HG02943 (cell line): ENCODE measurements at regions not wholly inside any gene's neighbourhood (a gene's known extent, or its start where the extent isn't known, plus 50 kb on each side); places are given as distances from the start of the nearest gene placed in this dataset.

Experiments
- ATAC-seq: cut with Tn5 transposase; IDR thresholded peaks from one replicate; pipeline ENCODE4 v1.9.1; 2021; ENCODE audit warnings: mild to moderate bottlenecking, low read depth, moderate library complexity; ENCODE audit not compliant: unreplicated experiment

- ATAC-seq = no peak
Observed at GRCh38 chr9:105912157-105912862, 218.0 kb downstream of the TMEM38B start.

DNA sequence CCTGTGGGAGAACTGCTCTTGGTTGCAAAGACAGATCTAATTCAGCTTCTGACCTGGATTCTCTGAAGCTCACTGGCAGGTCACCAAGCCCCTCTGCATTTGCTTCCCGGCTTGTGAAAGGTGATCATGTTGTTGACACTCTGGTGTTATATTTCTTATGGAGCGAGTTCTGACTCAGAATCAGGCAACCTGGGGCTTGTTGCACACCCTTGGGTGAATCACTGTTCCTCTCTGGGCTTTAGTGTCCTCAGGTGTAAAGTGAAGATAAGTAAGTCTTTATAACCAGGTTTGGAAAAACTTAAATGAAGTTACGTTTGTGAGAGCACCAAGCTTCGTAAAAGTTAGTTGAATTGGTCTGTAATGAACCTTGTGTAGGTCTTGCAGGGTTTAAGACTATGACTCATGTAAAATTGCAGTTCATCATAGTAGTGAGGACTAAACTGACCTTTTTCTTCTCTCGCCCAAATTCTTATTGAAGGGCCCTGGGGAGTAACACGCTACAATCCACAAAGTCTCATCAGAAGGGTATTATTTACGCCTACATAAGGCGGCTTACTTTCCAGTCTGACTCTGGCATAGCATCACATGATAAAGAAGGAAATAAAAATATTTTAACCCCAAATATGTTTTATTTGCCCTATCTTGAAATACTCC lies 218.6 kb downstream of the TMEM38B start:
- no peak for ATAC-seq

- ATAC-seq = no peak
Observed at GRCh38 chr9:105921057-105921726, 226.9 kb downstream of the TMEM38B start.

DNA sequence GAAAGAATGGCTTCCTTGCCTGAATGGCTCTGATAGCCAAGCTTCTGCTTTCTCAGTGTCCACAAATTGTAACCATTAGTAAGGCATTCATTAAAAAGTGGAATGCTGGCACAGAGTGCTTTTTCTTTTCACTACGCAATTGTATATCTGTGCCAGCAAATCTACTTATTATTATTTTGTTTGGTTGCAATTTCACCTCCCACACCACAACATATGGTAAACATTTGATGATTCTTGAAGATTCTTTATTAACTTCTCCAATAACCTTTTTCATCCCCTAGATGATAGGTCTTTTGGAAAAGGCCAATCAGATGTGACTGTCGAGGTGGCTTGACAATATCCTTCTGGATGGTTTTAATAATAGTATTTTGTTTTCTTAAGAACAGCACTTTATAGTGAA lies 234.1 kb downstream of the TMEM38B start:
- ATAC-seq = no peak

GRCh38 chr9:105930011-105930627 lies 235.8 kb downstream of the TMEM38B start:
- ATAC-seq = no peak

DNA sequence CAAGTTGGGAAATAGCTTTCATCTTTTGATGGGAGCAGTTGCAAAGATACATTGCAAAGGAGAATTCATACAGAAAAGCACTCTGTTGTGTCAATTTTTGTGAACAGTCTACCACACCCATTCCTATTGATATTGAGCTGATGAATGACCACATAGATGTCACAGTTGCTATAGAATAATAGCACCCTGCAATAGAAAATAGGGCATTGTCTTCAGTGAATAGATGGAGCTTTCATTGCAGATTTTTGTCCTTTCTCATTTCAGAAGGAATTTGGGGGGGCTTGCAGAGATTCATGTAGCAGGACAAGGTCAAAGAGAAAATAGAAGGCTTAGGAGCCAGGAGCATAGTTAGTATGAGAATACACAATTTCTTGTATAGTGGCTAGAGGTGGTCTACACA lies 237.9 kb downstream of the TMEM38B start:
- no peak for ATAC-seq

- ATAC-seq = no peak
Observed at GRCh38 chr9:105950448-105950847, 256.1 kb downstream of the TMEM38B start.

DNA sequence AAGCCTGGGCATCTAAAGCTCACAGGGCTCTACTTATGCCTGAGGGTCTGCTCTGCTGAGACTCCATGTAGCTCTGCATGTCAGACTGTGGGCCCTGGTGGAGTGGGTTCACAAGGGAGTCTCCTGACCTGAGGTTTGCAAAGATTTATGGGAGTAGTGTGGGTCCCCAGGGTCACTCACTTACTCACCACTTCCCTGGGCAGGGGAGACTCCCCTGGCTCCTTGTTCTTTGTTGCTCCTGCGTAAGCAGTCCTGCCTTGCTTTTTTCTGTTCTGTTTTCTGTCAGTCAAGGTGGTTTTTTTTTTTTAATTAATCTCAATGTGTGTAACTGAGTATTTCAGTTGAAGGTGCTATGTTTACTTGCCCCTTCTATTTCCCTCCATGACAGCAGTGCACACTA lies 256.6 kb downstream of the TMEM38B start:
- ATAC-seq = no peak

GRCh38 chr9:105954517-105954916 lies 260.2 kb downstream of the TMEM38B start:
- ATAC-seq = no peak

GRCh38 chr9:105957830-105958229 lies 263.5 kb downstream of the TMEM38B start:
- ATAC-seq = no peak

DNA sequence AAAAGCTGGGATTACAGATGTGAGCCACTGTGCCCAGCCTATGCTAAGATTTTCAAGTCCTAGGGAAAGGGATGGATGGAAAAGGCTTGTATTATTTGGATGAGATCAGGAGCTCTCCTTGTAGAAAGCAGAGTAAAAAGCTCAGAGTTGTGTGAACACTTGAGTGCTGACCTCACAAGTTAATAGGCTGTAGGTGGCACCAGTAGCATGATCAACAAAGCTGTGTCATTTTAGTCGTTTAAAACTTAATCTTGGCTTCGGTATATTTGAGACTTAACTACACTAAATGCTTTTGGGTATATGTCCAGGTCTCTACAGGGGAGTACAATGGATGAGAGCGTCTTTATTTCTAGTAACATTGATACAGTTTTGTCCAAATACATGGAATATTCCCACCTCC lies 264.2 kb downstream of the TMEM38B start:
- ATAC-seq = no peak

- ATAC-seq = no peak
Observed at GRCh38 chr9:105959531-105959930, 265.2 kb downstream of the TMEM38B start.

GRCh38 chr9:105963343-105964099 lies 269.2 kb downstream of the TMEM38B start:
- ATAC-seq = no peak

DNA sequence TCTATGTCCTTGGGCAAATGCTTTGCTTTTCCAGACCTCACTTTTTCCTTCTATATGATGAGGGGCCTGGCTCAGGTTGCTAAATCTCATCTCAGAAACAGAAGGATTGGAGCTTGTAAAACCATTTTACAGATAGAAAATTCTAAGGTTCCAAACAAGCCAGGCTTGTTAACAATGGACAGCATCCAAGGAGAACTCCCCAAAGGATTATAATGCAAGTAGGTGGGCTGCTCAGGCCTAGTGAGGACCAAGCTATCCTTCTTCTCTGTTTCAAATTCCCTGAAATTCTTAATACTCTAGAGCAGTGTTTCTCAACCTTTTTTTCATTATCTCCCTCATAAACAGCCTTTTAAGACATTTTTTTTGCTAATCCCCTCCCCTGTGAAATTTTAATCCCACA lies 269.8 kb downstream of the TMEM38B start:
- ATAC-seq = no peak

GRCh38 chr9:105966834-105967233 lies 272.5 kb downstream of the TMEM38B start:
- ATAC-seq = no peak

DNA sequence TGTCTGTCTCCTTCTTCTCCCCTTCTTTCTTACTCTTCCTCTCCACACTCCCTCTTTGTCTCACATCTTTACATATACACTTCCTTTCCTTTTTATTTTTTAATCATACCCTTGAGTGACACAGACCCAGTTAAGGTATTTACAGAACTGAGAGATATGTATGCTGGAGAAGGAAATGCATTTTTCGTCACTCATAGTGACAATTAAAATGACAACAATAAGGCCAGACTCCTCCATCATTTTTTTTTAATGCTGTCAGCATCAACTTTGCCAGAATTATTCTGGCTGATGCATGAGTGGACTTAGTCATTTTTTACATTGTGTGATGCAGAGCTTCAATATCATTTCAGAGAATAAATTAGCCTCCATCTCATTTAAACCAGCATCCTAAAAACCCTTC lies 272.9 kb downstream of the TMEM38B start:
- no peak for ATAC-seq

DNA sequence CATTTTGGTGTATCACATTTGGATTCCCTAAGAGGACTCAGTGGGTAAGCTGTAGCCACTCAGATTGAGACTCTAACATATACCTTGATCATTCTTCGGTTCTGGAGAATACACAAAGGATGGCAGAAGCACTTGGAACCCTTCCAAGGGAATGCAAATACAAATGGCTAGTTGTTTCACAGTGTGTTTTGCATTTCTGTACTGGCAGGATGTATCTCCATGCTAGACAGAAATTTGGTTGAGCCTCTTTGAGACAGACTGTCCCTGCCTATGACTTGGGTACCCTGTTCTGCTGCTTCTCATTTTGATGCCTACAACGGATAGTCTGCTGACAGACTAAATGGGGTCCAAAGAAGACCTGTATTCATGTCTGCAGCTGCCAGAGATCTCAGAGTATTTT lies 273.5 kb downstream of the TMEM38B start:
- ATAC-seq = no peak

DNA sequence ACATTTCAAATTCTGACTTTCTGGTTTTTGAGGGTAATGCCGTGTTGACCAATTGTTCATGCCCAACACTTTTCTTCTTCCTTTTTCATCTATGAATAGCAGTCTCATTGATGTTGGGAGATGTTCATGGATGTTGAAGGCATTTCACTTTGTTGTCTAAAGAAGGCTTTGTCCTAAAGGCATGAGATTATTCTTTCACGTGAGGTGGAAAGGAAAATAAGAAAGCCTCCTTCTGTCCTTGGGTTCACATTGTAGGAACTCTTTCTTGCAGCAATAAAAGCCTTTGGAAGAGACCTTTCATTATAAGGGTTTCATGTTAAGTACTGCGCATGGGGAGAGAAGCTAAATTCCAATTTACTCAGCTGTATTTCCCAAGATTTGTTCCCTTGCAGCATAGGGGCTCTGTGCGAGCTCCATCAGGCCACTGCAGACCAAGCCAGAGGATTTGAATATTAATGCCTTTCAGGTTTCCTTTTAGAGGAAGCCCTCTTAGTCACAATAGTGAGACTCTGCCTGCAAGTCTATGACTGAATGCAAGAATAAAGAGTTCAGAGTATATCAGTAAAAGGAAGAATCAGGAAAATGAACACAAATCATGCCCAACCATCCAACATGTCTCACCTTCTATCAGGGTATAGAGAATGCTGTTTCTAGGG lies 274.6 kb downstream of the TMEM38B start:
- no peak for ATAC-seq

DNA sequence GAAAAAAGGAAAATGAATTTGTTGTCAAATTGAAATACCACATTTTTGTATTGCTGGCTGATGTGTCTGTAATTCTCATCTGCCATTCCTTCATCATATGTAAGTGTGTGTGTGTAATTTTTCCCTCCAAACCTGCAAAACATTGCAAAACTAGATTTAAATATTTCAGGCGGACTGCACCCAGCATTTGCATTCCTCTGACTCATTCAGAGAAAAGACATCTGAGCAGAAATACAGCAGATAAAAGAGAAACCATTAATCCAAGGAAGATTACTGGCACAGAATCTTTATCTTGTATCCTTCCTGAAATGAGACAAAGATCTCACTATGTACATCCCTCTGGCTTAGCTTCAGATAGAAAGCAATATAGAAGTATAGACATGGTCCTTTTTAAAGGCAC lies 275.3 kb downstream of the TMEM38B start:
- no peak for ATAC-seq

- no peak for ATAC-seq
Observed at GRCh38 chr9:105971986-105972385, 277.6 kb downstream of the TMEM38B start.
